GM19455 (cell line): ENCODE measurements at regions not wholly inside any gene's neighbourhood (a gene's known extent, or its start where the extent isn't known, plus 50 kb on each side); places are given as distances from the start of the nearest gene placed in this dataset.

Source experiments
- ATAC-seq: cut with Tn5 transposase; IDR thresholded peaks from one replicate; pipeline ENCODE4 v1.9.1; 2021; ENCODE audit not compliant: unreplicated experiment

- no peak for ATAC-seq
Measured at GRCh38 chr11:71357414-71357813, 90.8 kb downstream of the DHCR7 start.

GRCh38 chr11:71356904-71357303, 91.3 kb downstream of the DHCR7 start:
- ATAC-seq = no peak

GRCh38 chr11:71356280-71356876, 91.8 kb downstream of the DHCR7 start:
- ATAC-seq = no peak

- ATAC-seq = no peak
Measured at GRCh38 chr11:71355281-71355680, 92.9 kb downstream of the DHCR7 start.

GRCh38 chr11:71354394-71355105, 93.6 kb downstream of the DHCR7 start:
- no peak for ATAC-seq

GRCh38 chr11:71352748-71353147, 95.4 kb downstream of the DHCR7 start:
- no peak for ATAC-seq

GRCh38 chr11:71352226-71352625, 96.0 kb downstream of the DHCR7 start:
- no peak for ATAC-seq

GRCh38 chr11:71349627-71350026, 97.2 kb upstream of the SHANK2 start:
- no peak for ATAC-seq

GRCh38 chr11:71343828-71344400, 91.5 kb upstream of the SHANK2 start:
- ATAC-seq = no peak

- no peak for ATAC-seq
Measured at GRCh38 chr11:71342951-71343827, 90.8 kb upstream of the SHANK2 start.

- ATAC-seq = no peak
Measured at GRCh38 chr11:71342116-71342515, 89.7 kb upstream of the SHANK2 start.

- ATAC-seq = no peak
Measured at GRCh38 chr11:71341596-71341995, 89.2 kb upstream of the SHANK2 start.

GRCh38 chr11:71341173-71341572, 88.8 kb upstream of the SHANK2 start:
- ATAC-seq = no peak

GRCh38 chr11:71340086-71340606, 87.8 kb upstream of the SHANK2 start:
- no peak for ATAC-seq

GRCh38 chr11:71339396-71339881, 87.1 kb upstream of the SHANK2 start:
- ATAC-seq = no peak

GRCh38 chr11:71338801-71339395, 86.5 kb upstream of the SHANK2 start:
- no peak for ATAC-seq

GRCh38 chr11:71336996-71337754, 84.8 kb upstream of the SHANK2 start:
- no peak for ATAC-seq

GRCh38 chr11:71336176-71336995, 84.0 kb upstream of the SHANK2 start:
- ATAC-seq = no peak

- no peak for ATAC-seq
Measured at GRCh38 chr11:71335371-71335770, 83.0 kb upstream of the SHANK2 start.
